ENCODE measurements at regions not wholly inside any gene's neighbourhood (a gene's known extent, or its start where the extent isn't known, plus 50 kb on each side); places are given as distances from the start of the nearest gene placed in this dataset.

DNA sequence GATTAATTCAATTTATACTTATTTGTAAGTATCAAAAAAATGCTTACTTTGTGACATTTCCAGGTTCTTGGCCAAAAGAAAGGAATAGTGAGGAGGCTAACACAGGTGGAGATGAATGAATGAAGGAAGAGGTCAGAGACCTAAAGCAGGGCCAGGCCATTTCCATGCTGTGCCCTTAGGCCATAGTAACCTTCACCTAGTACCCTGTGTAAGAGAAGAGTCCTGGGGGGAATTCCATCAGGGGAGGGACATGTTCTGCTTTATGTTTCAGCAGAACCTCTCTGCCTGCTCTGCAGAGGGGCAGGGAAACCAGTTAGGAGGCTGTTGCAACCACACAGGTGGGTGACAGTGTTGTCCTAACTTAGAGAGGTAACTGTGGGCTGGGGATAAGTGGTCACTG, 204.2 kb upstream of the CDH20 start:
- BruUV-seq (replicated peaks) = no TSS peak
- Histone ChIP-seq H3K4me1 (replicated peaks in 1 of 2; ENCODE audit: control insufficient read depth in 2 of 2, insufficient read depth in 2 of 2, low read length in 2 of 2) (no peaks in the 10 kb centered on the region), H3K9me1 (ENCODE audit: control insufficient read depth, insufficient read depth, low read length) (no peaks in the 10 kb centered on the region), H3K9me3 (replicated peaks; ENCODE audit: control insufficient read depth, insufficient read depth, low read depth, low read length) (no peaks in the 10 kb centered on the region), H3K4me2 (ENCODE audit: insufficient read depth, low read length) (no peak overlapping the region), H3K79me2 (ENCODE audit: control insufficient read depth, insufficient read depth, low read length) (no peaks in the 10 kb centered on the region), H4K20me1 (replicated peaks; ENCODE audit: control insufficient read depth, insufficient read depth, low read length) (no peaks in the 10 kb centered on the region), H3K27ac (ENCODE audit: extremely low read depth, low read depth, low read length) (no peak overlapping the region), H3K9ac (ENCODE audit: insufficient read depth in 1 of 2, low read depth in 2 of 2, low read length in 2 of 2) (no peak overlapping the region), H3K4me3 (no peak overlapping the region), H3K36me3 (ENCODE audit: control insufficient read depth, insufficient read depth, low read length) (no peaks in the 10 kb centered on the region), H3K27me3 (ENCODE audit: control insufficient read depth in 2 of 2, insufficient read depth in 2 of 2, low read length in 2 of 2) (no peaks in the 10 kb centered on the region), H2AFZ (ENCODE audit: low read depth, low read length) (no peak overlapping the region)
- ATAC-seq (no peak), DNase-seq (ENCODE audit: extremely low read depth in 1 of 4, low spot score in 3 of 4) (no peak), FAIRE-seq (no peak)
- ChIA-PET CTCF (ENCODE audit: low intra/inter-chr PET ratio) (no interaction called here), POLR2A (no interaction called here)
- TF ChIP-seq ILK (tag; IDR thresholded peaks at IDR 0.05; ENCODE audit: borderline replicate concordance, low read depth) (no peak), SMAD4 (CRISPR knock-in tag; conservative IDR thresholded peaks at IDR 0.05) (no peak), BCL6 (CRISPR knock-in tag; IDR thresholded peaks at IDR 0.05) (no peak), ZNF75A (CRISPR knock-in tag; IDR thresholded peaks at IDR 0.05) (no peak), ARHGAP35 (IDR thresholded peaks at IDR 0.05; ENCODE audit: partially characterized antibody) (no peak), SMARCA4 (IDR thresholded peaks at IDR 0.05) (no peak), PHF8 (IDR thresholded peaks at IDR 0.05; ENCODE audit: borderline replicate concordance, low read length) (no peak), MECOM (CRISPR knock-in tag; IDR thresholded peaks at IDR 0.05) (no peak), THAP7 (CRISPR knock-in tag; IDR thresholded peaks at IDR 0.05) (no peak), GABPB2 (CRISPR knock-in tag; conservative IDR thresholded peaks at IDR 0.05) (no peak), HES1 (IDR thresholded peaks at IDR 0.05; ENCODE audit: low read depth) (no peak), DIDO1 (tag; IDR thresholded peaks at IDR 0.05; ENCODE audit: low read depth) (no peak), GTF2E2 (tag; IDR thresholded peaks at IDR 0.05) (no peak), ZNF778 (CRISPR knock-in tag; IDR thresholded peaks at IDR 0.05) (no peak)
- TF ChIP-seq, protein P1, sequence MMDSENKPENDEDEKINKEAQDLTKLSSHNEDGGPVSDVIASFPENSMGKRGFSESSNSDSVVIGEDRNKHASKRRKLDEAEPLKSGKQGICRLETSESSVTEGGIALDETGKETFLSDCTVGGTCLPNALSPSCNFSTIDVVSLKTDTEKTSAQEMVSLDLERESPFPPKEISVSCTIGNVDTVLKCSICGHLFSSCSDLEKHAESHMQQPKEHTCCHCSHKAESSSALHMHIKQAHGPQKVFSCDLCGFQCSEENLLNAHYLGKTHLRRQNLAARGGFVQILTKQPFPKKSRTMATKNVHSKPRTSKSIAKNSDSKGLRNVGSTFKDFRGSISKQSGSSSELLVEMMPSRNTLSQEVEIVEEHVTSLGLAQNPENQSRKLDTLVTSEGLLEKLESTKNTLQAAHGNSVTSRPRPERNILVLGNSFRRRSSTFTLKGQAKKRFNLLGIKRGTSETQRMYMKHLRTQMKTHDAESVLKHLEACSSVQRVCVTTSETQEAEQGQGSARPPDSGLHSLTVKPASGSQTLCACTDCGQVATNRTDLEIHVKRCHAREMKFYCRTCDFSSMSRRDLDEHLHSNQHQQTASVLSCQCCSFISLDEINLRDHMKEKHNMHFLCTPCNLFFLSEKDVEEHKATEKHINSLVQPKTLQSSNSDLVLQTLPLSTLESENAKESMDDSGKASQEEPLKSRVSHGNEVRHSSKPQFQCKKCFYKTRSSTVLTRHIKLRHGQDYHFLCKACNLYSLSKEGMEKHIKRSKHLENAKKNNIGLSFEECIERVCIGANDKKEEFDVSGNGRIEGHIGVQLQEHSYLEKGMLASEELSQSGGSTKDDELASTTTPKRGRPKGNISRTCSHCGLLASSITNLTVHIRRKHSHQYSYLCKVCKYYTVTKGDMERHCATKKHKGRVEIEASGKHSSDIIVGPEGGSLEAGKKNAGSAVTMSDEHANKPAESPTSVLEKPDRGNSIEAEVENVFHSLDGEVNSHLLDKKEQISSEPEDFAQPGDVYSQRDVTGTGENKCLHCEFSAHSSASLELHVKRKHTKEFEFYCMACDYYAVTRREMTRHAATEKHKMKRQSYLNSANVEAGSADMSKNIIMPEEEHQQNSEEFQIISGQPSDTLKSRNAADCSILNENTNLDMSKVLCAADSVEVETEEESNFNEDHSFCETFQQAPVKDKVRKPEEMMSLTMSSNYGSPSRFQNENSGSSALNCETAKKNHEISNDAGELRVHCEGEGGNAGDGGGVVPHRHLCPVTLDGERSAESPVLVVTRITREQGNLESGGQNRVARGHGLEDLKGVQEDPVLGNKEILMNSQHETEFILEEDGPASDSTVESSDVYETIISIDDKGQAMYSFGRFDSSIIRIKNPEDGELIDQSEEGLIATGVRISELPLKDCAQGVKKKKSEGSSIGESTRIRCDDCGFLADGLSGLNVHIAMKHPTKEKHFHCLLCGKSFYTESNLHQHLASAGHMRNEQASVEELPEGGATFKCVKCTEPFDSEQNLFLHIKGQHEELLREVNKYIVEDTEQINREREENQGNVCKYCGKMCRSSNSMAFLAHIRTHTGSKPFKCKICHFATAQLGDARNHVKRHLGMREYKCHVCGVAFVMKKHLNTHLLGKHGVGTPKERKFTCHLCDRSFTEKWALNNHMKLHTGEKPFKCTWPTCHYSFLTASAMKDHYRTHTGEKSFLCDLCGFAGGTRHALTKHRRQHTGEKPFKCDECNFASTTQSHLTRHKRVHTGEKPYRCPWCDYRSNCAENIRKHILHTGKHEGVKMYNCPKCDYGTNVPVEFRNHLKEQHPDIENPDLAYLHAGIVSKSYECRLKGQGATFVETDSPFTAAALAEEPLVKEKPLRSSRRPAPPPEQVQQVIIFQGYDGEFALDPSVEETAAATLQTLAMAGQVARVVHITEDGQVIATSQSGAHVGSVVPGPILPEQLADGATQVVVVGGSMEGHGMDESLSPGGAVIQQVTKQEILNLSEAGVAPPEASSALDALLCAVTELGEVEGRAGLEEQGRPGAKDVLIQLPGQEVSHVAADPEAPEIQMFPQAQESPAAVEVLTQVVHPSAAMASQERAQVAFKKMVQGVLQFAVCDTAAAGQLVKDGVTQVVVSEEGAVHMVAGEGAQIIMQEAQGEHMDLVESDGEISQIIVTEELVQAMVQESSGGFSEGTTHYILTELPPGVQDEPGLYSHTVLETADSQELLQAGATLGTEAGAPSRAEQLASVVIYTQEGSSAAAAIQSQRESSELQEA (IDR thresholded peaks at IDR 0.05; ENCODE audit: low read depth) = no peak
- intact Hi-C loops (cut with micrococcal nuclease) (no loop called here), in situ Hi-C loops (cut with MboI) (no loop called here)
